Fibroblast of lung (primary cell): ENCODE measurements at regions not wholly inside any gene's neighbourhood (a gene's known extent, or its start where the extent isn't known, plus 50 kb on each side); places are given as distances from the start of the nearest gene placed in this dataset.

Experiments
- DNase-seq, 2 donors: peaks; one replicate each; pipeline versions ENCODE4 v3.0.0 to v3.0.0-alpha.2; 2010; ENCODE audit warnings: low read depth in 2 of 2
- H2AFZ ChIP-seq: 2 replicates; pipeline ENCODE4 v1.5.1; 2012; ENCODE audit warnings: low read length, control low read depth, inconsistent platforms
- H3K27ac ChIP-seq: 2 replicates; pipeline ENCODE4 v1.5.1; 2011; ENCODE audit warnings: low read length, control low read depth; ENCODE audit not compliant: insufficient read depth
- H3K27me3 ChIP-seq: 2 replicates; pipeline ENCODE4 v1.5.1; 2011; ENCODE audit warnings: mild to moderate bottlenecking, low read length; ENCODE audit not compliant: control insufficient read depth, insufficient read depth
- H3K36me3 ChIP-seq: 2 replicates; pipeline ENCODE4 v1.5.1; 2011; ENCODE audit warnings: low read length; ENCODE audit not compliant: control insufficient read depth, insufficient read depth
- H3K4me1 ChIP-seq: 2 replicates; pipeline ENCODE4 v1.5.1; 2011; ENCODE audit warnings: low read length; ENCODE audit not compliant: control insufficient read depth, insufficient read depth; ENCODE audit errors: extremely low read depth
- H3K4me2 ChIP-seq: 2 replicates; pipeline ENCODE4 v1.5.1; 2011; ENCODE audit warnings: low read length, control low read depth; ENCODE audit not compliant: insufficient read depth; ENCODE audit errors: extremely low read depth
- H3K4me3 ChIP-seq, 4 experiments: fragments of 200-600 bp in 1 of 4; sonication (generic) in 1 of 4; replicated peaks in 1 of 4; 2 replicates each; pipeline ENCODE4 v1.5.1; 2011 to 2016; ENCODE audit warnings: low read length in 4 of 4, low read depth in 3 of 4, mild to moderate bottlenecking in 3 of 4, control low read depth in 2 of 4, inconsistent platforms in 1 of 4, mixed read lengths in 1 of 4; ENCODE audit not compliant: insufficient read depth in 1 of 4; ENCODE audit errors: control extremely low read depth in 1 of 4
- H3K79me2 ChIP-seq: 2 replicates; pipeline ENCODE4 v1.5.1; 2012; ENCODE audit warnings: mild to moderate bottlenecking, low read length, inconsistent platforms; ENCODE audit not compliant: control insufficient read depth, insufficient read depth
- H3K9ac ChIP-seq: 2 replicates; pipeline ENCODE4 v1.5.1; 2011; ENCODE audit warnings: mild to moderate bottlenecking, low read length, control low read depth; ENCODE audit not compliant: insufficient read depth
- H3K9me3 ChIP-seq: 2 replicates; pipeline ENCODE4 v1.5.1; 2012; ENCODE audit warnings: low read depth, low read length; ENCODE audit not compliant: control insufficient read depth, insufficient read depth
- H4K20me1 ChIP-seq: 2 replicates; pipeline ENCODE4 v1.5.1; 2011; ENCODE audit warnings: low read length; ENCODE audit not compliant: control insufficient read depth, insufficient read depth; ENCODE audit errors: extremely low read depth
- EZH2 ChIP-seq: IDR thresholded peaks from 2 replicates; pipeline ENCODE4 v1.5.1; 2012; ENCODE audit warnings: low read length, control low read depth, mild to moderate bottlenecking; ENCODE audit errors: missing control alignments
- TF ChIP-seq, protein P1 (sequence below), 2 donors: IDR thresholded peaks in 1 of 2; conservative IDR thresholded peaks in 1 of 2; 1 replicate in 1 of 2; 2 replicates in 1 of 2; pipeline ENCODE4 v1.5.1; 2011 to 2012; ENCODE audit warnings: low read length in 2 of 2, control low read depth in 1 of 2, inconsistent platforms in 1 of 2, low read depth in 1 of 2, mild to moderate bottlenecking in 1 of 2

DNA sequence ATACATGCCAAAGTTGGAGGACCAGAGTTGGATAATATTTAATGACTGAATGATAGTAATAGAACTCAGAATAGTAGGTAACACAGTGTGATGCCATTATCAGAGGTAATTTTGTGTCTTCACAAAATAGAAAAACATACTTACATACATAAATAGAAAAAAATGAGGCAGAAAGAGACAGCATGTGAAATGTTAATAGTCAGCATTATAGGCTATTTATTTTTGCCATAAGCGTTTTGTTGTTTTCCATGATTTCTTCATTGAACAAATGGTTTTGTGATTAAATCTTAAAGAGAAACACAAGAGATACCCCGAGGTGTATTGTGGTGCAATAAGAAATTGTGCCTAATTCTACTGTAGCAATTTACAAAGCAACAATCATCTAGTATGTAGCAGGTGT, 626.3 kb downstream of the KCNJ2 start:
- DNase-seq = no peak
- H3K27ac ChIP-seq = no peak overlapping the region
- no peaks in the 10 kb centered on the region for H3K9me3 ChIP-seq

DNA sequence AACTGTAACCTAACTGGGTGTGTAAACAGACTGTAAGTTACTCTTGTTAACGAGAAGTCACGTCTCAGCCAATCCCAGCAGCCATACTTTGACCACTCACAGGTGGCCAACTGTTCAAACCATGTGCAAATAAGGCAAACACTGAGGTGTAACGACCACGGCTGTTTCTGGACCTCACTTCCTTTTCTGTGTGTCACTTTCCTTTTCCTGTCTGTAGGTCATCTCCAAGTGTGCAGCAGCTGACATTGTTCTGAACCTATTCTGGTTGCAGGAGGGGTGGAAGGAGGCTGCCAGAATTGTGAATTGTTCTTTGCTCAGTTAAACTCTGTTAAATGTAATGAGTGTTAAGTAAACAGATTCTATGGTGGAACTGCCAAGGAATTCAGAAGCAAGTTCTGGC, 627.4 kb downstream of the KCNJ2 start:
- DNase-seq = peak in 1 of 2 donors; percentile 5
- Histone ChIP-seq H3K9me3 (no peaks in the 10 kb centered on the region), H3K36me3 (no peaks in the 10 kb centered on the region), H4K20me1 (no peaks in the 10 kb centered on the region), H3K4me3 (no peak overlapping the region), H3K79me2 (no peaks in the 10 kb centered on the region), H3K4me2 (no peak overlapping the region), H2AFZ (no peak overlapping the region), H3K27ac (no peak overlapping the region), H3K27me3 (no peaks in the 10 kb centered on the region), H3K9ac (no peak overlapping the region), H3K4me1 (no peaks in the 10 kb centered on the region)
- no peak for TF ChIP-seq EZH2
- TF ChIP-seq, protein P1, sequence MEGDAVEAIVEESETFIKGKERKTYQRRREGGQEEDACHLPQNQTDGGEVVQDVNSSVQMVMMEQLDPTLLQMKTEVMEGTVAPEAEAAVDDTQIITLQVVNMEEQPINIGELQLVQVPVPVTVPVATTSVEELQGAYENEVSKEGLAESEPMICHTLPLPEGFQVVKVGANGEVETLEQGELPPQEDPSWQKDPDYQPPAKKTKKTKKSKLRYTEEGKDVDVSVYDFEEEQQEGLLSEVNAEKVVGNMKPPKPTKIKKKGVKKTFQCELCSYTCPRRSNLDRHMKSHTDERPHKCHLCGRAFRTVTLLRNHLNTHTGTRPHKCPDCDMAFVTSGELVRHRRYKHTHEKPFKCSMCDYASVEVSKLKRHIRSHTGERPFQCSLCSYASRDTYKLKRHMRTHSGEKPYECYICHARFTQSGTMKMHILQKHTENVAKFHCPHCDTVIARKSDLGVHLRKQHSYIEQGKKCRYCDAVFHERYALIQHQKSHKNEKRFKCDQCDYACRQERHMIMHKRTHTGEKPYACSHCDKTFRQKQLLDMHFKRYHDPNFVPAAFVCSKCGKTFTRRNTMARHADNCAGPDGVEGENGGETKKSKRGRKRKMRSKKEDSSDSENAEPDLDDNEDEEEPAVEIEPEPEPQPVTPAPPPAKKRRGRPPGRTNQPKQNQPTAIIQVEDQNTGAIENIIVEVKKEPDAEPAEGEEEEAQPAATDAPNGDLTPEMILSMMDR (conservative IDR thresholded peaks at IDR 0.05 in 1 of 2, IDR thresholded peaks at IDR 0.05 in 1 of 2; ENCODE audit: low read depth in 1 of 2, low read length in 2 of 2) = no peak

More for the DNA sequence above, 626.3 kb downstream of the KCNJ2 start:
- no peaks in the 10 kb centered on the region for H3K27me3 ChIP-seq
- no peaks in the 10 kb centered on the region for H3K79me2 ChIP-seq
- no peaks in the 10 kb centered on the region for H3K4me1 ChIP-seq
- no peak overlapping the region for H3K4me3 ChIP-seq
- no peak overlapping the region for H2AFZ ChIP-seq
- H3K4me2 ChIP-seq = no peak overlapping the region
- no peak for TF ChIP-seq EZH2
- TF ChIP-seq, protein P1 (conservative IDR thresholded peaks at IDR 0.05 in 1 of 2, IDR thresholded peaks at IDR 0.05 in 1 of 2; ENCODE audit: low read depth in 1 of 2, low read length in 2 of 2) = no peak
- no peaks in the 10 kb centered on the region for H4K20me1 ChIP-seq
- H3K9ac ChIP-seq = no peak overlapping the region
- no peaks in the 10 kb centered on the region for H3K36me3 ChIP-seq

DNA sequence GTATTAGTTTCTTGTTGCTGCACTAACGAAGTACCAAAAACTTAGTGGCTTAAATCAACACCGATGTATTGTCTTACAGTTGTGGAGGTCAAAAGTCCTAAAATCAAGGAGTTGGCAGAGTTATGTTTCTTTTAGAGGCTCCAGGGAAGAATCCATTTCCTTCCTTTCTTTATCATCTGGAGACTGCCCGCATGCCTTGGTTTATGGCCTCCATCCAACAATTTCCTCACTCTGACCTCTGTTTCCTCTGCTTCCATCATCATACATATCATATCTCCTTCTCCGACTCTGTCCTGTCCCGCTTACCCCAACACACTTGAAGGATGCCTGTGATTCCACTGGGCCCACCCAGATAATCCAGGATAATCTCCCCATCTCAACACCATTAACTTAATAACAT, 627.8 kb downstream of the KCNJ2 start:
- DNase-seq = peak in 1 of 2 donors; percentile 18
- Histone ChIP-seq H3K36me3 (no peaks in the 10 kb centered on the region), H3K4me1 (no peaks in the 10 kb centered on the region), H3K4me2 (no peak overlapping the region), H4K20me1 (no peaks in the 10 kb centered on the region), H2AFZ (no peak overlapping the region), H3K4me3 (no peak overlapping the region), H3K9me3 (no peaks in the 10 kb centered on the region), H3K27ac (no peak overlapping the region), H3K79me2 (no peaks in the 10 kb centered on the region), H3K9ac (no peak overlapping the region), H3K27me3 (no peaks in the 10 kb centered on the region)
- no peak for TF ChIP-seq EZH2
- TF ChIP-seq, protein P1 (conservative IDR thresholded peaks at IDR 0.05 in 1 of 2, IDR thresholded peaks at IDR 0.05 in 1 of 2; ENCODE audit: low read depth in 1 of 2, low read length in 2 of 2) = no peak
